Brain microvascular endothelial cell (primary cell): ENCODE measurements at regions not wholly inside any gene's neighbourhood (a gene's known extent, or its start where the extent isn't known, plus 50 kb on each side); places are given as distances from the start of the nearest gene placed in this dataset.

Experiments
- DNase-seq: peaks from one replicate; pipeline ENCODE4 v3.0.0-alpha.2; 2020
- H3K27ac ChIP-seq: fragments of 250-450 bp; sonication (Bioruptor Pico); 2 replicates; pipeline ENCODE4 v1.5.1; 2020; ENCODE audit warnings: mild to moderate bottlenecking, moderate library complexity
- H3K27me3 ChIP-seq: fragments of 250-450 bp; sonication (Bioruptor Pico); replicated peaks from 2 replicates; pipeline ENCODE4 v1.5.1; 2020; ENCODE audit warnings: mild to moderate bottlenecking
- H3K36me3 ChIP-seq: fragments of 250-450 bp; sonication (Bioruptor Pico); replicated peaks from 2 replicates; pipeline ENCODE4 v1.5.1; 2020; ENCODE audit warnings: mild to moderate bottlenecking
- H3K4me3 ChIP-seq: 2 replicates; pipeline ENCODE4 v1.5.1; 2011; ENCODE audit warnings: low read depth, mild to moderate bottlenecking, control low read depth, low read length, moderate library complexity
- CTCF ChIP-seq: IDR thresholded peaks from 2 replicates; pipeline ENCODE4 v1.5.1; 2011; ENCODE audit warnings: low read depth, mild to moderate bottlenecking, moderate library complexity, low read length, control low read depth, inconsistent platforms; ENCODE audit errors: missing control alignments
- in situ Hi-C: cut with HindIII; loops from 2 replicates; pipeline ENCODE4 v1.10.0; 2017; ENCODE audit warnings: low sequenced_read_pairs, low pct_ligation_motif_present

- no peak overlapping the region for H3K4me3 ChIP-seq
- no peaks in the 10 kb centered on the region for H3K36me3 ChIP-seq
- no peak for TF ChIP-seq CTCF
- H3K27ac ChIP-seq, result no peak overlapping the region
- no peak for DNase-seq
- no peaks in the 10 kb centered on the region for H3K27me3 ChIP-seq
- in situ Hi-C loops, result no loop called here
These were observed 222.9 kb upstream of the DEFB112 start for GRCh38 chr6:50272611-50273010.

- TF ChIP-seq CTCF, result no peak
- Histone ChIP-seq H3K36me3 (no peaks in the 10 kb centered on the region), H3K27ac (no peak overlapping the region), H3K27me3 (no peaks in the 10 kb centered on the region), H3K4me3 (no peak overlapping the region)
- in situ Hi-C loops, result no loop called here
- no peak for DNase-seq
These were observed 227.1 kb upstream of the DEFB112 start for GRCh38 chr6:50276771-50277261.

- no peak for DNase-seq
- H3K36me3 ChIP-seq, result no peaks in the 10 kb centered on the region
- H3K4me3 ChIP-seq, result no peak overlapping the region
- no peaks in the 10 kb centered on the region for H3K27me3 ChIP-seq
- no peak overlapping the region for H3K27ac ChIP-seq
- in situ Hi-C loops, result no loop called here
- no peak for TF ChIP-seq CTCF
These were observed 228.0 kb upstream of the DEFB112 start for GRCh38 chr6:50277774-50278173.

GRCh38 chr6:50278663-50279062 is 228.9 kb upstream of the DEFB112 start:
- in situ Hi-C loops, result no loop called here
- H3K27me3 ChIP-seq, result no peaks in the 10 kb centered on the region
- no peak overlapping the region for H3K27ac ChIP-seq
- DNase-seq, result no peak
- no peak for TF ChIP-seq CTCF
- no peak overlapping the region for H3K4me3 ChIP-seq
- no peaks in the 10 kb centered on the region for H3K36me3 ChIP-seq

GRCh38 chr6:50285735-50286134 is 236.0 kb upstream of the DEFB112 start:
- Histone ChIP-seq H3K36me3 (no peaks in the 10 kb centered on the region), H3K27me3 (no peaks in the 10 kb centered on the region), H3K27ac (no peak overlapping the region), H3K4me3 (no peak overlapping the region)
- no peak for DNase-seq
- TF ChIP-seq CTCF, result no peak
- in situ Hi-C loops, result no loop called here

GRCh38 chr6:50288241-50288640 is 238.5 kb upstream of the DEFB112 start:
- in situ Hi-C loops, result no loop called here
- H3K4me3 ChIP-seq, result no peak overlapping the region
- no peak for DNase-seq
- TF ChIP-seq CTCF, result no peak
- no peaks in the 10 kb centered on the region for H3K36me3 ChIP-seq
- H3K27me3 ChIP-seq, result no peaks in the 10 kb centered on the region
- H3K27ac ChIP-seq, result no peak overlapping the region
